K562 (cell line): ENCODE measurements at regions not wholly inside any gene's neighbourhood (a gene's known extent, or its start where the extent isn't known, plus 50 kb on each side); places are given as distances from the start of the nearest gene placed in this dataset.

Experiments
- ATAC-seq: fragments of 200-7000 bp; cut with Tn5 transposase; 3 replicates; pipeline ENCODE4 v1.9.1; 2020; ENCODE audit warnings: moderate library complexity
- BruUV-seq: library from RNA; stranded (reverse); fragments of 400-500 nt; replicated peaks from 2 replicates; lab custom pipeline; 2021; lab: Mats Ljungman, UMichigan
- CTCF ChIA-PET: fragments of 300-600 bp; formaldehyde crosslinking; extraction: SDS; loops from one replicate; lab custom pipeline; 2021; ENCODE audit warnings: low intra/inter-chr PET ratio; lab: Yijun Ruan, JAX
- POLR2A ChIA-PET: fragments of 300-600, 350-650 bp; sonication (Branson Sonifier 250); formaldehyde crosslinking; extraction: SDS; loops from one replicate; lab custom pipeline; 2021; ENCODE audit warnings: antibody characterized with exemption, inconsistent platforms; lab: Yijun Ruan, JAX
- DNase-seq, 4 experiments: peaks; one replicate each; pipeline versions ENCODE4 v3.0.0 to v3.0.0-alpha.2; 2011 to 2018; ENCODE audit warnings: low spot score in 3 of 4, mixed read lengths in 3 of 4; ENCODE audit errors: extremely low read depth in 1 of 4
- FAIRE-seq: peaks from 2 replicates; lab custom pipeline; 2011; peaks lifted over from hg19 to GRCh38; lab: Jason Lieb, UNC
- H2AFZ ChIP-seq: 2 replicates; pipeline ENCODE4 v1.6.0; 2011; ENCODE audit warnings: low read depth, low read length, control low read depth, inconsistent platforms
- H3K27ac ChIP-seq: fragments of 200-600 bp; 3 replicates; pipeline ENCODE4 v1.8.0; 2011; ENCODE audit warnings: low read depth, mild to moderate bottlenecking, control low read depth, inconsistent platforms, low read length, moderate library complexity, mixed read lengths; ENCODE audit errors: extremely low read depth
- H3K27me3 ChIP-seq, 2 experiments: fragments of 300-600 bp in 1 of 2; 2 replicates in 1 of 2; 3 replicates in 1 of 2; pipeline versions ENCODE4 v1.6.0 to v1.8.0; 2011; ENCODE audit warnings: inconsistent platforms in 2 of 2, low read length in 2 of 2, mild to moderate bottlenecking in 1 of 2, mixed read lengths in 1 of 2, moderate library complexity in 1 of 2; ENCODE audit not compliant: control insufficient read depth in 2 of 2, insufficient read depth in 2 of 2
- H3K36me3 ChIP-seq: fragments of 300-600 bp; 3 replicates; pipeline ENCODE4 v1.8.0; 2011; ENCODE audit warnings: mild to moderate bottlenecking, low read length, inconsistent platforms; ENCODE audit not compliant: control insufficient read depth, insufficient read depth
- H3K4me1 ChIP-seq, 2 experiments: fragments of 200-600 bp in 1 of 2; replicated peaks in 1 of 2; 2 replicates in 1 of 2; 3 replicates in 1 of 2; pipeline versions ENCODE4 v1.5.1 to v1.8.0; 2011; ENCODE audit warnings: inconsistent platforms in 2 of 2, low read length in 2 of 2, mild to moderate bottlenecking in 1 of 2, mixed read lengths in 1 of 2, moderate library complexity in 1 of 2; ENCODE audit not compliant: control insufficient read depth in 2 of 2, insufficient read depth in 2 of 2
- H3K4me2 ChIP-seq: 2 replicates; pipeline ENCODE4 v1.6.1; 2011; ENCODE audit warnings: low read length, control low read depth, inconsistent platforms, mixed read lengths; ENCODE audit not compliant: insufficient read depth
- H3K4me3 ChIP-seq: fragments of 200-600 bp; sonication (generic), shearing (Covaris generic); 2 replicates; pipeline ENCODE4 v1.5.1; 2016; ENCODE audit warnings: control low read depth, inconsistent platforms
- H3K79me2 ChIP-seq: fragments of 200-600 bp; 3 replicates; pipeline ENCODE4 v1.8.0; 2011; ENCODE audit warnings: low read length, inconsistent platforms; ENCODE audit not compliant: control insufficient read depth, insufficient read depth
- H3K9ac ChIP-seq, 2 experiments: 2 replicates each; pipeline versions ENCODE4 v1.6.0 to v1.6.1; 2011; ENCODE audit warnings: low read depth in 2 of 2, low read length in 2 of 2, control low read depth in 1 of 2, inconsistent platforms in 1 of 2, mild to moderate bottlenecking in 1 of 2, mixed read lengths in 1 of 2; ENCODE audit not compliant: insufficient read depth in 1 of 2
- H3K9me1 ChIP-seq: one replicate; pipeline ENCODE4 v1.6.0; 2011; ENCODE audit warnings: inconsistent platforms, mild to moderate bottlenecking, low read length, moderate library complexity; ENCODE audit not compliant: control insufficient read depth, insufficient read depth
- H3K9me3 ChIP-seq: replicated peaks from 2 replicates; pipeline ENCODE4 v1.5.1; 2011; ENCODE audit warnings: low read depth, low read length, inconsistent platforms; ENCODE audit not compliant: control insufficient read depth, insufficient read depth
- H4K20me1 ChIP-seq: replicated peaks from 2 replicates; pipeline ENCODE4 v1.6.1; 2011; ENCODE audit warnings: low read length, inconsistent platforms, mixed read lengths; ENCODE audit not compliant: control insufficient read depth, insufficient read depth
- ARHGAP35 ChIP-seq: fragments of 450-650 bp; IDR thresholded peaks from 2 replicates; pipeline ENCODE4 v1.6.1; 2018; ENCODE audit not compliant: partially characterized antibody
- BMI1 ChIP-seq: fragments of 150-350 bp; IDR thresholded peaks from 2 replicates; pipeline ENCODE4 v1.6.1; 2014; ENCODE audit warnings: low read length
- ILK ChIP-seq: fragments of 450-650 bp; IDR thresholded peaks from 2 replicates; pipeline ENCODE4 v1.6.1; 2016; ENCODE audit warnings: missing genetic modification characterization, low read depth, mild to moderate bottlenecking, missing compliant biosample characterization, moderate library complexity, borderline replicate concordance
- MEF2A ChIP-seq: IDR thresholded peaks from 2 replicates; pipeline ENCODE4 v1.6.1; 2011; ENCODE audit warnings: low read depth, mild to moderate bottlenecking, low read length, moderate library complexity; ENCODE audit not compliant: control insufficient read depth
- MEF2D ChIP-seq: conservative IDR thresholded peaks from 2 replicates; pipeline ENCODE4 v1.6.1; 2016; ENCODE audit warnings: low read depth, missing genetic modification characterization, missing compliant biosample characterization
- PHB2 ChIP-seq: fragments of 450-650 bp; IDR thresholded peaks from 2 replicates; pipeline ENCODE4 v1.6.1; 2017; ENCODE audit warnings: low read depth
- RBM25 ChIP-seq: fragments of 200-400 bp; formaldehyde crosslinking; IDR thresholded peaks from 2 replicates; pipeline ENCODE4 v1.6.1; 2018; ENCODE audit warnings: low read length, low read depth, moderate library complexity; ENCODE audit not compliant: severe bottlenecking
- TAL1 ChIP-seq: fragments of 450-650 bp; IDR thresholded peaks from 2 replicates; pipeline ENCODE4 v1.6.1; 2016; ENCODE audit warnings: mild to moderate bottlenecking
- TEAD4 ChIP-seq, 2 experiments: sonication (generic) in 1 of 2; formaldehyde crosslinking in 1 of 2; IDR thresholded peaks; 2 replicates each; pipeline versions ENCODE4 v1.6.1 to v1.8.0; 2012 to 2022; ENCODE audit warnings: borderline replicate concordance in 1 of 2, inconsistent platforms in 1 of 2, low read length in 1 of 2, mild to moderate bottlenecking in 1 of 2, missing genetic modification reagents in 1 of 2
- ZNF146 ChIP-seq: IDR thresholded peaks from one replicate; pipeline ENCODE4 v1.6.1; 2018; ENCODE audit warnings: missing compliant biosample characterization; ENCODE audit not compliant: unreplicated experiment
- ZNF311 ChIP-seq: fragments of 250-450 bp; sonication (Bioruptor Pico); IDR thresholded peaks from 2 replicates; pipeline ENCODE4 v1.4.0; 2020; ENCODE audit warnings: mild to moderate bottlenecking, moderate library complexity
- ZNF41 ChIP-seq: fragments of 250-450 bp; sonication (Bioruptor Pico); conservative IDR thresholded peaks from 2 replicates; pipeline ENCODE4 v1.4.0; 2020; ENCODE audit warnings: mild to moderate bottlenecking
- ZNF507 ChIP-seq: conservative IDR thresholded peaks from 2 replicates; pipeline ENCODE4 v1.6.1; 2017; ENCODE audit warnings: missing genetic modification characterization, missing compliant biosample characterization
- WGBS: fragments of 100-300 bp; shearing (Covaris generic); methylation state at CpG from one replicate; pipeline ENCODE4 v1.1.6; 2016; ENCODE audit warnings: low coverage, mixed read lengths; ENCODE audit not compliant: insufficient coverage; ENCODE audit errors: missing lambda C conversion rate; 5-methylcytosine and 5-hydroxymethylcytosine counted together
- in situ Hi-C: fragments of 300-500 bp; cut with MboI; formaldehyde crosslinking; loops from 4 replicates; pipeline ENCODE4 v1.15.0; 2018; ENCODE audit warnings: inconsistent platforms, mixed read lengths
- intact Hi-C: fragments of 100-400 bp; cut with micrococcal nuclease; formaldehyde crosslinking; loops from 2 replicates; pipeline ENCODE4 v1.14.2; 2022
- TF ChIP-seq, protein P1 (sequence below): fragments of 200-600 bp; sonication (generic); IDR thresholded peaks from one replicate; pipeline ENCODE4 v1.6.1; 2012; ENCODE audit warnings: mild to moderate bottlenecking, low read depth, low read length, inconsistent platforms

GRCh38 chr9:74066128-74066527, 431.0 kb upstream of the RORB start:
- POLR2A ChIA-PET, result no interaction called here
- no peak overlapping the region for H3K4me2 ChIP-seq
- 0% methylated on average over 2 of the region's 2 CpGs for WGBS
- no peaks in the 10 kb centered on the region for H3K4me1 ChIP-seq
- H3K9me3 ChIP-seq, result no peaks in the 10 kb centered on the region
- FAIRE-seq (no peak), ATAC-seq (no peak), DNase-seq (no peak)
- H3K9ac ChIP-seq, result no peak overlapping the region
- in situ Hi-C loops, result no loop called here
- H3K27me3 ChIP-seq, result no peaks in the 10 kb centered on the region
- H3K9me1 ChIP-seq, result no peaks in the 10 kb centered on the region
- H4K20me1 ChIP-seq, result no peaks in the 10 kb centered on the region
- intact Hi-C loops, result no loop called here
- no peak overlapping the region for H2AFZ ChIP-seq
- H3K4me3 ChIP-seq, result no peak overlapping the region
- CTCF ChIA-PET, result no interaction called here
- no peaks in the 10 kb centered on the region for H3K79me2 ChIP-seq
- H3K36me3 ChIP-seq, result no peaks in the 10 kb centered on the region
- H3K27ac ChIP-seq, result no peak overlapping the region
- BruUV-seq, result no TSS peak
- TF ChIP-seq ZNF311 (CRISPR knock-in tag), result no peak
- no peak for TF ChIP-seq BMI1
- no peak for TF ChIP-seq TEAD4 (IDR thresholded peaks at IDR 0.05; ENCODE audit: low read length)
- TF ChIP-seq TEAD4 (CRISPR knock-in tag; IDR thresholded peaks at IDR 0.05; ENCODE audit: borderline replicate concordance), result no peak
- TF ChIP-seq ZNF41 (CRISPR knock-in tag), result no peak
- no peak for TF ChIP-seq PHB2
- TF ChIP-seq MEF2A, result no peak
- TF ChIP-seq, protein P1, sequence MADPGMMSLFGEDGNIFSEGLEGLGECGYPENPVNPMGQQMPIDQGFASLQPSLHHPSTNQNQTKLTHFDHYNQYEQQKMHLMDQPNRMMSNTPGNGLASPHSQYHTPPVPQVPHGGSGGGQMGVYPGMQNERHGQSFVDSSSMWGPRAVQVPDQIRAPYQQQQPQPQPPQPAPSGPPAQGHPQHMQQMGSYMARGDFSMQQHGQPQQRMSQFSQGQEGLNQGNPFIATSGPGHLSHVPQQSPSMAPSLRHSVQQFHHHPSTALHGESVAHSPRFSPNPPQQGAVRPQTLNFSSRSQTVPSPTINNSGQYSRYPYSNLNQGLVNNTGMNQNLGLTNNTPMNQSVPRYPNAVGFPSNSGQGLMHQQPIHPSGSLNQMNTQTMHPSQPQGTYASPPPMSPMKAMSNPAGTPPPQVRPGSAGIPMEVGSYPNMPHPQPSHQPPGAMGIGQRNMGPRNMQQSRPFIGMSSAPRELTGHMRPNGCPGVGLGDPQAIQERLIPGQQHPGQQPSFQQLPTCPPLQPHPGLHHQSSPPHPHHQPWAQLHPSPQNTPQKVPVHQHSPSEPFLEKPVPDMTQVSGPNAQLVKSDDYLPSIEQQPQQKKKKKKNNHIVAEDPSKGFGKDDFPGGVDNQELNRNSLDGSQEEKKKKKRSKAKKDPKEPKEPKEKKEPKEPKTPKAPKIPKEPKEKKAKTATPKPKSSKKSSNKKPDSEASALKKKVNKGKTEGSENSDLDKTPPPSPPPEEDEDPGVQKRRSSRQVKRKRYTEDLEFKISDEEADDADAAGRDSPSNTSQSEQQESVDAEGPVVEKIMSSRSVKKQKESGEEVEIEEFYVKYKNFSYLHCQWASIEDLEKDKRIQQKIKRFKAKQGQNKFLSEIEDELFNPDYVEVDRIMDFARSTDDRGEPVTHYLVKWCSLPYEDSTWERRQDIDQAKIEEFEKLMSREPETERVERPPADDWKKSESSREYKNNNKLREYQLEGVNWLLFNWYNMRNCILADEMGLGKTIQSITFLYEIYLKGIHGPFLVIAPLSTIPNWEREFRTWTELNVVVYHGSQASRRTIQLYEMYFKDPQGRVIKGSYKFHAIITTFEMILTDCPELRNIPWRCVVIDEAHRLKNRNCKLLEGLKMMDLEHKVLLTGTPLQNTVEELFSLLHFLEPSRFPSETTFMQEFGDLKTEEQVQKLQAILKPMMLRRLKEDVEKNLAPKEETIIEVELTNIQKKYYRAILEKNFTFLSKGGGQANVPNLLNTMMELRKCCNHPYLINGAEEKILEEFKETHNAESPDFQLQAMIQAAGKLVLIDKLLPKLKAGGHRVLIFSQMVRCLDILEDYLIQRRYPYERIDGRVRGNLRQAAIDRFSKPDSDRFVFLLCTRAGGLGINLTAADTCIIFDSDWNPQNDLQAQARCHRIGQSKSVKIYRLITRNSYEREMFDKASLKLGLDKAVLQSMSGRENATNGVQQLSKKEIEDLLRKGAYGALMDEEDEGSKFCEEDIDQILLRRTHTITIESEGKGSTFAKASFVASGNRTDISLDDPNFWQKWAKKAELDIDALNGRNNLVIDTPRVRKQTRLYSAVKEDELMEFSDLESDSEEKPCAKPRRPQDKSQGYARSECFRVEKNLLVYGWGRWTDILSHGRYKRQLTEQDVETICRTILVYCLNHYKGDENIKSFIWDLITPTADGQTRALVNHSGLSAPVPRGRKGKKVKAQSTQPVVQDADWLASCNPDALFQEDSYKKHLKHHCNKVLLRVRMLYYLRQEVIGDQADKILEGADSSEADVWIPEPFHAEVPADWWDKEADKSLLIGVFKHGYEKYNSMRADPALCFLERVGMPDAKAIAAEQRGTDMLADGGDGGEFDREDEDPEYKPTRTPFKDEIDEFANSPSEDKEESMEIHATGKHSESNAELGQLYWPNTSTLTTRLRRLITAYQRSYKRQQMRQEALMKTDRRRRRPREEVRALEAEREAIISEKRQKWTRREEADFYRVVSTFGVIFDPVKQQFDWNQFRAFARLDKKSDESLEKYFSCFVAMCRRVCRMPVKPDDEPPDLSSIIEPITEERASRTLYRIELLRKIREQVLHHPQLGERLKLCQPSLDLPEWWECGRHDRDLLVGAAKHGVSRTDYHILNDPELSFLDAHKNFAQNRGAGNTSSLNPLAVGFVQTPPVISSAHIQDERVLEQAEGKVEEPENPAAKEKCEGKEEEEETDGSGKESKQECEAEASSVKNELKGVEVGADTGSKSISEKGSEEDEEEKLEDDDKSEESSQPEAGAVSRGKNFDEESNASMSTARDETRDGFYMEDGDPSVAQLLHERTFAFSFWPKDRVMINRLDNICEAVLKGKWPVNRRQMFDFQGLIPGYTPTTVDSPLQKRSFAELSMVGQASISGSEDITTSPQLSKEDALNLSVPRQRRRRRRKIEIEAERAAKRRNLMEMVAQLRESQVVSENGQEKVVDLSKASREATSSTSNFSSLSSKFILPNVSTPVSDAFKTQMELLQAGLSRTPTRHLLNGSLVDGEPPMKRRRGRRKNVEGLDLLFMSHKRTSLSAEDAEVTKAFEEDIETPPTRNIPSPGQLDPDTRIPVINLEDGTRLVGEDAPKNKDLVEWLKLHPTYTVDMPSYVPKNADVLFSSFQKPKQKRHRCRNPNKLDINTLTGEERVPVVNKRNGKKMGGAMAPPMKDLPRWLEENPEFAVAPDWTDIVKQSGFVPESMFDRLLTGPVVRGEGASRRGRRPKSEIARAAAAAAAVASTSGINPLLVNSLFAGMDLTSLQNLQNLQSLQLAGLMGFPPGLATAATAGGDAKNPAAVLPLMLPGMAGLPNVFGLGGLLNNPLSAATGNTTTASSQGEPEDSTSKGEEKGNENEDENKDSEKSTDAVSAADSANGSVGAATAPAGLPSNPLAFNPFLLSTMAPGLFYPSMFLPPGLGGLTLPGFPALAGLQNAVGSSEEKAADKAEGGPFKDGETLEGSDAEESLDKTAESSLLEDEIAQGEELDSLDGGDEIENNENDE, result no peak
- TF ChIP-seq ZNF507 (tag), result no peak
- no peak for TF ChIP-seq TAL1
- no peak for TF ChIP-seq ILK (tag)
- no peak for TF ChIP-seq RBM25
- TF ChIP-seq ARHGAP35, result no peak
- TF ChIP-seq MEF2D, result no peak
- no peak for TF ChIP-seq ZNF146
